ENCODE measurements at regions not wholly inside any gene's neighbourhood (a gene's known extent, or its start where the extent isn't known, plus 50 kb on each side); places are given as distances from the start of the nearest gene placed in this dataset.

GRCh38 chr16:9033125-9033830 is 58.2 kb upstream of the HAPSTR1 start:
- no peaks in the 10 kb centered on the region for H3K27me3 Mint-ChIP-seq
- DNase-seq (ENCODE audit: extremely low spot score, unreplicated experiment) = no peak
- H3K27ac Mint-ChIP-seq = no peak overlapping the region
- no peaks in the 10 kb centered on the region for H3K4me1 Mint-ChIP-seq (ENCODE audit: unreplicated experiment)
- H3K9me3 Mint-ChIP-seq = no peaks in the 10 kb centered on the region
- peak; percentile 69 for TF ChIP-seq CTCF (conservative IDR thresholded peaks at IDR 0.05)
- H3K36me3 Mint-ChIP-seq = no peaks in the 10 kb centered on the region
- no peak overlapping the region for H3K4me3 Mint-ChIP-seq

- Mint-ChIP-seq H3K9me3 (no peaks in the 10 kb centered on the region), H3K4me1 (ENCODE audit: unreplicated experiment) (no peaks in the 10 kb centered on the region), H3K27ac (no peak overlapping the region), H3K36me3 (no peaks in the 10 kb centered on the region), H3K4me3 (no peak overlapping the region), H3K27me3 (no peaks in the 10 kb centered on the region)
- no peak for DNase-seq (ENCODE audit: extremely low spot score, unreplicated experiment)
- no peak for TF ChIP-seq CTCF (conservative IDR thresholded peaks at IDR 0.05)
Observed at GRCh38 chr16:9034056-9034455, 57.4 kb upstream of the HAPSTR1 start.

GRCh38 chr16:9035996-9036395 is 55.4 kb upstream of the HAPSTR1 start:
- Mint-ChIP-seq H3K27ac (no peak overlapping the region), H3K4me3 (no peak overlapping the region), H3K4me1 (ENCODE audit: unreplicated experiment) (no peaks in the 10 kb centered on the region), H3K27me3 (no peaks in the 10 kb centered on the region), H3K9me3 (no peaks in the 10 kb centered on the region), H3K36me3 (no peaks in the 10 kb centered on the region)
- no peak for DNase-seq (ENCODE audit: extremely low spot score, unreplicated experiment)
- no peak for TF ChIP-seq CTCF (conservative IDR thresholded peaks at IDR 0.05)

GRCh38 chr16:9039210-9039609 is 52.2 kb upstream of the HAPSTR1 start:
- no peak for DNase-seq (ENCODE audit: extremely low spot score, unreplicated experiment)
- H3K4me3 Mint-ChIP-seq = no peak overlapping the region
- no peak for TF ChIP-seq CTCF (conservative IDR thresholded peaks at IDR 0.05)

GRCh38 chr16:9040800-9041412 is 50.5 kb upstream of the HAPSTR1 start:
- TF ChIP-seq CTCF (conservative IDR thresholded peaks at IDR 0.05) = no peak
- no peak for DNase-seq (ENCODE audit: extremely low spot score, unreplicated experiment)
- Mint-ChIP-seq H3K4me1 (ENCODE audit: unreplicated experiment) (no peaks in the 10 kb centered on the region), H3K27me3 (no peaks in the 10 kb centered on the region), H3K9me3 (no peaks in the 10 kb centered on the region), H3K36me3 (no peaks in the 10 kb centered on the region), H3K4me3 (no peak overlapping the region), H3K27ac (no peak overlapping the region)

More at GRCh38 chr16:9039210-9039609, 52.2 kb upstream of the HAPSTR1 start:
- H3K36me3 Mint-ChIP-seq = no peaks in the 10 kb centered on the region
- H3K4me1 Mint-ChIP-seq (ENCODE audit: unreplicated experiment) = no peaks in the 10 kb centered on the region
- no peaks in the 10 kb centered on the region for H3K27me3 Mint-ChIP-seq
- no peak overlapping the region for H3K27ac Mint-ChIP-seq
- H3K9me3 Mint-ChIP-seq = no peaks in the 10 kb centered on the region
